ENCODE measurements at regions not wholly inside any gene's neighbourhood (a gene's known extent, or its start where the extent isn't known, plus 50 kb on each side); places are given as distances from the start of the nearest gene placed in this dataset.
"Not testable (repeated sequence)": the region's sequence is repeated elsewhere in the genome, so short reads cannot be mapped to it uniquely, and the experiment has no call there.

GRCh38 chrX:27236681-27237080 is 226.5 kb downstream of the PPP4R3C start:
- in situ Hi-C loops (cut with HindIII; ENCODE audit: low pct_ligation_motif_present, low sequenced_read_pairs), result no loop called here
- no peaks in the 10 kb centered on the region for H3K36me3 ChIP-seq (replicated peaks)

GRCh38 chrX:27229721-27230120 is 233.4 kb downstream of the PPP4R3C start:
- TF ChIP-seq CTCF (IDR thresholded peaks at IDR 0.05; ENCODE audit: low read depth, low read length, missing control alignments), result no peak
- Histone ChIP-seq H3K27me3 (replicated peaks) (no peaks in the 10 kb centered on the region), H3K27ac (no peak overlapping the region), H3K36me3 (replicated peaks) (no peaks in the 10 kb centered on the region), H3K4me3 (ENCODE audit: low read depth, low read length) (no peak overlapping the region)
- in situ Hi-C loops (cut with HindIII; ENCODE audit: low pct_ligation_motif_present, low sequenced_read_pairs), result no loop called here
- no peak for DNase-seq

More at GRCh38 chrX:27236681-27237080, 226.5 kb downstream of the PPP4R3C start:
- Histone ChIP-seq H3K27ac (no peak overlapping the region), H3K4me3 (ENCODE audit: low read depth, low read length) (no peak overlapping the region), H3K27me3 (replicated peaks) (no peaks in the 10 kb centered on the region)
- DNase-seq, result no peak
- TF ChIP-seq CTCF (IDR thresholded peaks at IDR 0.05; ENCODE audit: low read depth, low read length, missing control alignments), result no peak

- TF ChIP-seq CTCF (IDR thresholded peaks at IDR 0.05; ENCODE audit: low read depth, low read length, missing control alignments), result no peak
- Histone ChIP-seq H3K36me3 (replicated peaks) (no peaks in the 10 kb centered on the region), H3K27me3 (replicated peaks) (no peaks in the 10 kb centered on the region), H3K27ac (no peak overlapping the region), H3K4me3 (ENCODE audit: low read depth, low read length) (no peak overlapping the region)
- in situ Hi-C loops (cut with HindIII; ENCODE audit: low pct_ligation_motif_present, low sequenced_read_pairs), result no loop called here
- no peak for DNase-seq
Measured at GRCh38 chrX:27222661-27223060, 240.5 kb downstream of the PPP4R3C start.

- peak; percentile 77 for TF ChIP-seq CTCF (IDR thresholded peaks at IDR 0.05; ENCODE audit: low read depth, low read length, missing control alignments)
- in situ Hi-C loops (cut with HindIII; ENCODE audit: low pct_ligation_motif_present, low sequenced_read_pairs), result no loop called here
- no peak overlapping the region for H3K27ac ChIP-seq
- H3K4me3 ChIP-seq (ENCODE audit: low read depth, low read length), result no peak overlapping the region
- no peaks in the 10 kb centered on the region for H3K27me3 ChIP-seq (replicated peaks)
- DNase-seq, result peak; percentile 38
- H3K36me3 ChIP-seq (replicated peaks), result no peaks in the 10 kb centered on the region
Measured at GRCh38 chrX:27186671-27187070, 276.5 kb downstream of the PPP4R3C start.

- no peak for TF ChIP-seq CTCF (IDR thresholded peaks at IDR 0.05; ENCODE audit: low read depth, low read length, missing control alignments)
- no peaks in the 10 kb centered on the region for H3K36me3 ChIP-seq (replicated peaks)
- no peak overlapping the region for H3K27ac ChIP-seq
- no peak overlapping the region for H3K4me3 ChIP-seq (ENCODE audit: low read depth, low read length)
- in situ Hi-C loops (cut with HindIII; ENCODE audit: low pct_ligation_motif_present, low sequenced_read_pairs), result no loop called here
- H3K27me3 ChIP-seq (replicated peaks), result no peaks in the 10 kb centered on the region
- no peak for DNase-seq
Measured at GRCh38 chrX:27163236-27163635, 299.9 kb downstream of the PPP4R3C start.

GRCh38 chrX:27162496-27162895 is 300.6 kb downstream of the PPP4R3C start:
- in situ Hi-C loops (cut with HindIII; ENCODE audit: low pct_ligation_motif_present, low sequenced_read_pairs), result no loop called here
- Histone ChIP-seq H3K36me3 (replicated peaks) (no peaks in the 10 kb centered on the region), H3K4me3 (ENCODE audit: low read depth, low read length) (no peak overlapping the region), H3K27ac (no peak overlapping the region), H3K27me3 (replicated peaks) (no peaks in the 10 kb centered on the region)
- no peak for TF ChIP-seq CTCF (IDR thresholded peaks at IDR 0.05; ENCODE audit: low read depth, low read length, missing control alignments)
- DNase-seq, result no peak

- H3K36me3 ChIP-seq (replicated peaks); H3K4me3 ChIP-seq (ENCODE audit: low read depth, low read length); H3K27ac ChIP-seq; DNase-seq; in situ Hi-C loops (cut with HindIII; ENCODE audit: low pct_ligation_motif_present, low sequenced_read_pairs); H3K27me3 ChIP-seq (replicated peaks): not testable (repeated sequence)
Measured at GRCh38 chrX:27156921-27157320, 306.2 kb downstream of the PPP4R3C start.

Data from brain microvascular endothelial cell (primary cell).